HCT116 (cell line): ENCODE measurements at regions not wholly inside any gene's neighbourhood (a gene's known extent, or its start where the extent isn't known, plus 50 kb on each side); places are given as distances from the start of the nearest gene placed in this dataset.

ENCODE experiments used
- ATAC-seq: fragments of 200-7000 bp; cut with Tn5 transposase; 2 replicates; pipeline ENCODE4 v1.9.1; 2020; ENCODE audit warnings: mild to moderate bottlenecking, moderate library complexity
- BruUV-seq: library from RNA; stranded (reverse); fragments of 400-500 nt; replicated peaks from 2 replicates; lab custom pipeline; 2021; lab: Mats Ljungman, UMichigan
- CTCF ChIA-PET: fragments of 300-600 bp; sonication (Branson Sonifier 250); formaldehyde crosslinking; loops from one replicate; lab custom pipeline; 2021; ENCODE audit warnings: antibody characterized with exemption; lab: Charles Lee
- POLR2A ChIA-PET: fragments of 300-600, 350-600 bp; sonication (Branson Sonifier 250); formaldehyde crosslinking; loops from one replicate; lab custom pipeline; 2021; ENCODE audit warnings: antibody characterized with exemption; lab: Charles Lee
- RAD21 ChIA-PET, 2 experiments: fragments of 300-600 bp; sonication (Branson Sonifier 250); formaldehyde crosslinking; loops; one replicate each; lab custom pipeline; 2023; ENCODE audit warnings: low total read pairs in 2 of 2; ENCODE audit not compliant: uncharacterized antibody in 2 of 2, unreplicated experiment in 2 of 2, low non-redundant PET in 1 of 2; lab: Charles Lee
- DNase-seq: peaks from one replicate; pipeline ENCODE4 v3.0.0-alpha.2; 2010; ENCODE audit warnings: low read depth, low spot score
- H2AFZ ChIP-seq: fragments of 200-600 bp; shearing (Covaris generic), sonication (generic); 2 replicates; pipeline ENCODE4 v1.6.1; 2017; ENCODE audit warnings: low read depth, mixed run types, mixed read lengths, antibody characterized with exemption, low read length; ENCODE audit not compliant: poor library complexity, severe bottlenecking
- H3K27ac ChIP-seq: 2 replicates; pipeline ENCODE4 v1.5.1; 2012; ENCODE audit warnings: low read depth, low read length
- H3K27me3 ChIP-seq: fragments of 200-600 bp; sonication (generic); 2 replicates; pipeline ENCODE4 v1.6.1; 2016; ENCODE audit warnings: mixed run types, low read length, mixed read lengths; ENCODE audit not compliant: insufficient read depth
- H3K36me3 ChIP-seq, 2 experiments: fragments of 200-500 bp in 1 of 2; fragments of 200-600 bp in 1 of 2; sonication (Bioruptor generic) in 1 of 2; sonication (generic) in 1 of 2; 2 replicates each; pipeline versions ENCODE4 v1.5.1 to v1.6.1; 2014 to 2016; ENCODE audit warnings: low read length in 2 of 2, inconsistent platforms in 1 of 2, mixed read lengths in 1 of 2, mixed run types in 1 of 2; ENCODE audit not compliant: insufficient read depth in 2 of 2, control insufficient read depth in 1 of 2
- H3K4me1 ChIP-seq, 2 experiments: fragments of 200-600 bp in 1 of 2; sonication (generic) in 1 of 2; 2 replicates each; pipeline versions ENCODE4 v1.5.1 to v1.6.1; 2012 to 2017; ENCODE audit warnings: low read length in 2 of 2, inconsistent platforms in 1 of 2, mild to moderate bottlenecking in 1 of 2, mixed read lengths in 1 of 2, mixed run types in 1 of 2, moderate library complexity in 1 of 2; ENCODE audit not compliant: insufficient read depth in 2 of 2, control insufficient read depth in 1 of 2
- H3K4me2 ChIP-seq: fragments of 200-600 bp; sonication (generic); 2 replicates; pipeline ENCODE4 v1.6.1; 2017; ENCODE audit warnings: mixed run types, low read length, mixed read lengths
- H3K4me3 ChIP-seq, 2 experiments: fragments of 200-600 bp in 1 of 2; sonication (generic) in 1 of 2; replicated peaks in 1 of 2; 2 replicates each; pipeline ENCODE4 v1.5.1; 2011 to 2016; ENCODE audit warnings: low read length in 2 of 2, control low read depth in 1 of 2, low read depth in 1 of 2, mild to moderate bottlenecking in 1 of 2, mixed read lengths in 1 of 2, mixed run types in 1 of 2
- H3K79me2 ChIP-seq: fragments of 200-600 bp; sonication (generic); 2 replicates; pipeline ENCODE4 v1.6.1; 2017; ENCODE audit warnings: mild to moderate bottlenecking, mixed run types, low read length, moderate library complexity, mixed read lengths; ENCODE audit not compliant: insufficient read depth
- H3K9ac ChIP-seq: fragments of 200-600 bp; sonication (generic); 2 replicates; pipeline ENCODE4 v1.6.1; 2016; ENCODE audit warnings: low read length, mixed read lengths
- H3K9me2 ChIP-seq: fragments of 200-600 bp; sonication (generic), shearing (Covaris generic); 2 replicates; pipeline ENCODE4 v1.6.1; 2017; ENCODE audit warnings: mixed run types, mild to moderate bottlenecking, moderate library complexity; ENCODE audit not compliant: insufficient read depth
- H3K9me3 ChIP-seq, 2 experiments: fragments of 200-500 bp in 1 of 2; fragments of 200-600 bp in 1 of 2; sonication (Bioruptor generic) in 1 of 2; sonication (generic) in 1 of 2; 2 replicates each; pipeline ENCODE4 v1.6.1; 2014 to 2017; ENCODE audit warnings: low read length in 2 of 2, mixed read lengths in 2 of 2, inconsistent platforms in 1 of 2, low read depth in 1 of 2, mild to moderate bottlenecking in 1 of 2, mixed run types in 1 of 2, moderate library complexity in 1 of 2; ENCODE audit not compliant: control insufficient read depth in 1 of 2, insufficient read depth in 1 of 2
- H4K20me1 ChIP-seq: fragments of 200-600 bp; sonication (generic), shearing (Covaris generic); 2 replicates; pipeline ENCODE4 v1.6.1; 2017; ENCODE audit warnings: mixed run types, mild to moderate bottlenecking, moderate library complexity; ENCODE audit not compliant: insufficient read depth
- ATF3 ChIP-seq: IDR thresholded peaks from 2 replicates; pipeline ENCODE4 v1.6.1; 2012
- CTCF ChIP-seq, 3 experiments: fragments of 200-600 bp in 1 of 3; sonication (generic) in 1 of 3; IDR thresholded peaks in 2 of 3; conservative IDR thresholded peaks in 1 of 3; 2 replicates each; pipeline ENCODE4 v1.5.1; 2012 to 2017; ENCODE audit warnings: low read depth in 2 of 3, low read length in 2 of 3, antibody characterized with exemption in 1 of 3, borderline replicate concordance in 1 of 3, control low read depth in 1 of 3, mild to moderate bottlenecking in 1 of 3, mixed read lengths in 1 of 3, mixed run types in 1 of 3, moderate library complexity in 1 of 3; ENCODE audit not compliant: insufficient read depth in 1 of 3
- EZH2phosphoT487 ChIP-seq: fragments of 200-600 bp; IDR thresholded peaks from 2 replicates; pipeline ENCODE4 v1.6.1; 2018; ENCODE audit warnings: antibody characterized with exemption, borderline replicate concordance
- FOSL1 ChIP-seq: IDR thresholded peaks from 2 replicates; pipeline ENCODE4 v1.6.1; 2012; ENCODE audit warnings: low read depth
- POLR2AphosphoS5 ChIP-seq: IDR thresholded peaks from 2 replicates; pipeline ENCODE4 v1.6.1; 2011; ENCODE audit warnings: mild to moderate bottlenecking, low read depth, low read length, moderate library complexity
- SP1 ChIP-seq: IDR thresholded peaks from 2 replicates; pipeline ENCODE4 v1.6.1; 2012; ENCODE audit warnings: low read depth
- TCF7L2 ChIP-seq: IDR thresholded peaks from 2 replicates; pipeline ENCODE4 v1.7.0; 2011; ENCODE audit warnings: borderline replicate concordance, inconsistent platforms; ENCODE audit not compliant: insufficient read depth, insufficient read length; ENCODE audit errors: extremely low read depth
- YY1 ChIP-seq: IDR thresholded peaks from 2 replicates; pipeline ENCODE4 v1.6.1; 2011; ENCODE audit warnings: low read length, low read depth, moderate library complexity, mild to moderate bottlenecking; ENCODE audit not compliant: insufficient replicate concordance; ENCODE audit errors: extremely low read depth
- intact Hi-C: fragments of 100-400 bp; cut with micrococcal nuclease; formaldehyde crosslinking; loops from 2 replicates; pipeline ENCODE4 v1.10.0; 2022

GRCh38 chr5:24765219-24765618, 120.4 kb upstream of the CDH10 start:
- H3K27me3 ChIP-seq = no peaks in the 10 kb centered on the region
- no peak overlapping the region for H3K4me2 ChIP-seq
- H3K9me2 ChIP-seq = no peaks in the 10 kb centered on the region
- ChIA-PET POLR2A (no interaction called here), CTCF (no interaction called here), RAD21 (no interaction called here)
- peaks cover 16 to 18% of the 10 kb centered on the region in 2 experiments; a peak in 3 of 4 replicates for H3K9me3 ChIP-seq
- H3K4me3 ChIP-seq = no peak overlapping the region
- TF ChIP-seq ATF3 (no peak), POLR2AphosphoS5 (no peak), CTCF (IDR thresholded peaks at IDR 0.05 in 2 of 3, conservative IDR thresholded peaks at IDR 0.05 in 1 of 3; ENCODE audit: borderline replicate concordance in 1 of 3, insufficient read depth in 1 of 3, low read depth in 2 of 3, low read length in 2 of 3) (no peak), FOSL1 (no peak), SP1 (no peak), TCF7L2 (no peak)
- H2AFZ ChIP-seq = no peak overlapping the region
- no peak for DNase-seq
- H3K79me2 ChIP-seq = no peaks in the 10 kb centered on the region
- H3K9ac ChIP-seq = no peak overlapping the region
- H4K20me1 ChIP-seq = no peaks in the 10 kb centered on the region
- H3K27ac ChIP-seq = no peak overlapping the region
- ATAC-seq = no peak
- no peaks in the 10 kb centered on the region for H3K4me1 ChIP-seq
- no TSS peak for BruUV-seq
- intact Hi-C loops = no loop called here
- H3K36me3 ChIP-seq = no peaks in the 10 kb centered on the region

DNA sequence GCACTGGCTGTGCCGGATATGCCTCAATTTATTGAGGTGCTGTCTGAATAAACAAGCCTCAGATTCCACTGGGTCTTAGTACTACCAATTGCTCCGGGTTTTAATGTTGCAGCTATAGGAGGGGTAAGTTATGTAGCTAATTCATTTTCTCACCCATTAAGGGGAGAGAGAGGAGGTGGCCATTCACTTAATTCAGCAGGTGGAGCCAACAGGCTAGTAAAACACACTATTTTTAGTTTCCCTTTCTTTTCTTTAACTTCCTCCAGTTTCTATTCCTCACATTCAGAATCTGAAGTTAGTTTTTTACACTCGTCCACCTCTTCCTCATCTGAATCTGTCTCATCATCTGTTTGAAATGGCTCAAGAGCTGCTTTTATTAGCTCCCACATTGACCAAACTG, 105.6 kb upstream of the CDH10 start:
- TF ChIP-seq TCF7L2 (no peak), SP1 (no peak), EZH2phosphoT487 (no peak), YY1 (no peak)
- DNase-seq (no peak), ATAC-seq (no peak)
- intact Hi-C loops = no loop called here
- H3K79me2 ChIP-seq = no peaks in the 10 kb centered on the region
- H3K4me3 ChIP-seq = no peak overlapping the region
- POLR2A ChIA-PET = no interaction called here
- H3K4me2 ChIP-seq = no peak overlapping the region
- no peak overlapping the region for H2AFZ ChIP-seq
- no peak overlapping the region for H3K27ac ChIP-seq
- no peaks in the 10 kb centered on the region for H3K4me1 ChIP-seq
- H4K20me1 ChIP-seq = no peaks in the 10 kb centered on the region
- H3K9ac ChIP-seq = no peak overlapping the region
- CTCF ChIA-PET = no interaction called here
- BruUV-seq = no TSS peak
- no peaks in the 10 kb centered on the region for H3K36me3 ChIP-seq
- peaks cover 1 to 5% of the 10 kb centered on the region in 2 experiments; a peak in 2 of 4 replicates for H3K9me3 ChIP-seq
- H3K27me3 ChIP-seq = no peaks in the 10 kb centered on the region
- RAD21 ChIA-PET = no interaction called here
- H3K9me2 ChIP-seq = no peaks in the 10 kb centered on the region
